DLD1 (cell line): ENCODE measurements at regions not wholly inside any gene's neighbourhood (a gene's known extent, or its start where the extent isn't known, plus 50 kb on each side); places are given as distances from the start of the nearest gene placed in this dataset.

ENCODE experiments used
- in situ Hi-C: cut with HindIII; loops from 2 replicates; pipeline ENCODE4 v1.10.0; 2017; ENCODE audit warnings: low sequenced_read_pairs

DNA sequence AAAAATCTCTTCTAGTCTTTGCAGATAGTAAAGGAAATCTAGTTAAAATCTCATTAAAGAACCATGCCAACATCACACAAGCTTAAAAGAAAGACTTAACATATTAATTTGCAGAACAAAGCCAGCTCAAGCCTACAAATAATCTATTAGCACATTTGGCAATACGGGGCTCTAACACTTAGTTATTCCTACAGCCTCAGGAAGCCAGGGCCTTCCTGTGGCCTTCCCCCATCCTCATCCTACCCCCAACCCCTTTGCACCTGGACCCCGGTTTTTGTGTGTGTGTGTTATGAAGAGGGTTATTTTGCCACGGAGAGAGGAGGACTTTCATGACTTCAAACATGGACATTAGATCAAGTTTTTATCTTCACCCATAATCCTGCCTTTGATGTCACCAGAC is 64.6 kb downstream of the FOXB2 start:
- in situ Hi-C loops: no loop called here

DNA sequence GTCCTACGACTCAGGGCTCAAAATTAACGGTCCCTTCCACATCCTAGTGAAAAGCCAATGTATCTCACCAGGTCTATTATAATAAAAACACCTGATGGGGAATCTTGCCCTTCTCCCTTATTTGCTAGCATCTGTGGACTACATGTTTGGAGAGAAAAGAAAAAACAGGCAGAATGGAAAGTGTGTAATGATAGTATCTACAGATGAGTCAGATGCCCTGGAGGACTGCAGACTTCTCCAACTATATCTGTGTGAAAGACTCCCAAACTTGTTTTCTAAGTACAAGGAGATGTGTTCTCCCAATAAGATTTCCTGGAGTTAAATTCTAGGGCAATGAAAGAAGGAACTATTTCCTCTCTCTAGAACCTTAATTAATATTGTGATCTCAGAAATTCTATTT is 66.0 kb downstream of the FOXB2 start:
- in situ Hi-C loops: no loop called here

- in situ Hi-C loops: no loop called here
Measured at GRCh38 chr9:77087506-77087905, 68.1 kb downstream of the FOXB2 start.

DNA sequence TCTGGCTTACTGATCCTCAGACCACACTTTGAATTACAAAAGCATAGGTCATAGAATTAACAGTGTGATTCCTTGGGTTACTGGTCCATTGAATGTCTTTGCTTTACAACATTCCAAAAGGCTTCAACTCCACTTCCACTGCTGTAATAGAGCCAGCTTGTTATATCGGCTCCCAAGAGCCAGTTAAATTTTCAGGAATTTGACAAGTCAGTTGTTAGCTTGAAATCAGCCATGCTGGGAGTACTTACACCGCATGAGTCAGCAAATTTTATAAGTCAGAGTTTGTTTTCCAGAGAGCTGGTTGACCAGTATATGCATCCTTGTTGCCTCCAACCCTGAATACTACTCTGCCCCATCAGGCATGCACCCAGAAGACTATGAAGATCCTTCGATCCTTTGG is 73.1 kb downstream of the FOXB2 start:
- in situ Hi-C loops: no loop called here

DNA sequence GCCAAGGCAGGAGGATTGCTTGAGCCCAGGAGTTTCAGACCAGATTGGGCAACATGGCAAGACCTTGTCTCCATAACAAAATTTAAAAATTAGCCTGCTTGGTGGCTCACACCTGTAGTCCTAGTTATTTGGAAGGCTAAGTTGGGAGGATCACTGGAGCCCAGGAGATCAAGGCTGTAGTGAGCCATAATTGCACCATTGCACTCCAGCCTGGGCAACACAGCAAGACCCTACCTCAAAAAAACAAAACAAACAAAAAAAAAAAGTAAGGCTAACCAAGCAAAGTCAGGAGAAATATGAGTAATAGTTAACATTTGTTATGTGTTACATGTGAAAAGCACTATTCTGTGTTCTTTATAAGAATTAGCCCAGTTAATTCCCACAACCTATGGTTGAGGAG is 74.7 kb downstream of the FOXB2 start:
- in situ Hi-C loops: no loop called here

- in situ Hi-C loops: no loop called here
Measured at GRCh38 chr9:77097335-77097734, 77.9 kb downstream of the FOXB2 start.

GRCh38 chr9:77099388-77099787 is 77.9 kb upstream of the VPS13A start:
- in situ Hi-C loops: no loop called here

DNA sequence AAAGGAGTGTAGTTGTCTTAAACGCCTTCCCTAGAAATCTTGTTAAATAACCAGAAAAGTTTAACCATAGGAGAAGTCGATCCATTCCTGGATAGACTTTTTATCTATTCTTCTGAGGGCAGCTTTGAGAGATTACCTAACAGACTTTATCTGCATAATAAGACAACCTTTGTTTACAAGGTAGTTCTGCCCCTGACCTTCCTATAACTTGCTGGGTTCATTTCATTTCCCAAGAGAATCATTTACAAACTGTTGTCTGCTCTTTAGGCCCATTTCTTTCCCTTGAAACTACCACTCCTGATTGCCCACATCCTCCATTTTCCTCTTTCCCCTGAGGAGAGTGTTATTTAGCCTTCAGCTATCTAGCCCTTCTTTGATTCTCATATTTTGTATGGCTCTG is 65.9 kb upstream of the VPS13A start:
- in situ Hi-C loops: loop anchor here (25.0 kb wide), 1 partner anchor 99 kb away; the partner anchor contains the start of gene FOXB2

- in situ Hi-C loops: no loop called here
Measured at GRCh38 chr9:77125665-77126064, 51.7 kb upstream of the VPS13A start.

- in situ Hi-C loops: no loop called here
Measured at GRCh38 chr9:77127071-77127470, 50.3 kb upstream of the VPS13A start.
